IMR-90 (cell line): ENCODE measurements at regions not wholly inside any gene's neighbourhood (a gene's known extent, or its start where the extent isn't known, plus 50 kb on each side); places are given as distances from the start of the nearest gene placed in this dataset.

ENCODE experiments used
- ATAC-seq: fragments of 200-7000 bp; cut with Tn5 transposase; 2 replicates; pipeline ENCODE4 v1.9.1; 2020; ENCODE audit warnings: low read depth, mild to moderate bottlenecking, moderate library complexity
- BruUV-seq: library from RNA; stranded (reverse); fragments of 400-500 nt; replicated peaks from 2 replicates; lab custom pipeline; 2021; lab: Mats Ljungman, UMichigan
- CTCF ChIA-PET: fragments of 300-600 bp; formaldehyde crosslinking; extraction: SDS; loops from one replicate; lab custom pipeline; 2021; ENCODE audit warnings: antibody characterized with exemption; lab: Yijun Ruan, JAX
- POLR2A ChIA-PET: fragments of 300-600 bp; sonication (Branson Sonifier 250); formaldehyde crosslinking; loops from one replicate; lab custom pipeline; 2022; ENCODE audit warnings: antibody characterized with exemption; ENCODE audit not compliant: unreplicated experiment; lab: Charles Lee
- DNase-seq: peaks from one replicate; pipeline ENCODE4 v3.0.0; 2013
- H2AFZ ChIP-seq: replicated peaks from 2 replicates; pipeline ENCODE3; 2013; ENCODE audit warnings: low read length, mild to moderate bottlenecking; ENCODE audit not compliant: poor library complexity
- H2AK5ac ChIP-seq: 2 replicates; pipeline ENCODE4 v1.6.1; 2013; ENCODE audit warnings: low read depth, low read length, inconsistent platforms
- H2AK9ac ChIP-seq: replicated peaks from 2 replicates; pipeline ENCODE3; 2013; ENCODE audit warnings: mild to moderate bottlenecking, low read depth, low read length, moderate library complexity; ENCODE audit not compliant: poor library complexity
- H2BK120ac ChIP-seq: 2 replicates; pipeline ENCODE4 v1.6.1; 2013; ENCODE audit warnings: low read depth, low read length, inconsistent platforms
- H2BK15ac ChIP-seq: 3 replicates; pipeline ENCODE4 v1.6.1; 2013; ENCODE audit warnings: low read depth, low read length, inconsistent platforms
- H2BK20ac ChIP-seq: 2 replicates; pipeline ENCODE4 v1.6.1; 2013; ENCODE audit warnings: low read depth, mild to moderate bottlenecking, inconsistent platforms, low read length, moderate library complexity
- H2BK5ac ChIP-seq: 2 replicates; pipeline ENCODE4 v1.6.1; 2013; ENCODE audit warnings: mild to moderate bottlenecking, low read depth, low read length, inconsistent platforms; ENCODE audit not compliant: poor library complexity, severe bottlenecking
- H3K14ac ChIP-seq: replicated peaks from 2 replicates; pipeline ENCODE4 v1.6.1; 2013; ENCODE audit warnings: low read depth, low read length, inconsistent platforms
- H3K18ac ChIP-seq: 2 replicates; pipeline ENCODE4 v1.6.1; 2013; ENCODE audit warnings: low read depth, low read length, control low read depth
- H3K23ac ChIP-seq: 2 replicates; pipeline ENCODE4 v1.6.1; 2013; ENCODE audit warnings: low read depth, low read length, inconsistent platforms
- H3K27ac ChIP-seq: 2 replicates; pipeline ENCODE4 v1.5.1; 2013; ENCODE audit warnings: mild to moderate bottlenecking, control low read depth, low read length; ENCODE audit not compliant: insufficient read depth
- H3K27me3 ChIP-seq: 2 replicates; pipeline ENCODE4 v1.6.1; 2013; ENCODE audit warnings: low read length; ENCODE audit not compliant: control insufficient read depth, insufficient read depth
- H3K36me3 ChIP-seq: 2 replicates; pipeline ENCODE4 v1.6.1; 2013; ENCODE audit warnings: low read length, mixed read lengths; ENCODE audit not compliant: control insufficient read depth, insufficient read depth
- H3K4ac ChIP-seq: 2 replicates; pipeline ENCODE4 v1.6.1; 2013; ENCODE audit warnings: low read depth, low read length, inconsistent platforms
- H3K4me1 ChIP-seq: 2 replicates; pipeline ENCODE4 v1.6.1; 2013; ENCODE audit warnings: low read length, mixed read lengths; ENCODE audit not compliant: control insufficient read depth, insufficient read depth
- H3K4me2 ChIP-seq: 2 replicates; pipeline ENCODE4 v1.6.1; 2013; ENCODE audit warnings: low read depth, mild to moderate bottlenecking, control low read depth, low read length, moderate library complexity
- H3K4me3 ChIP-seq: 2 replicates; pipeline ENCODE4 v1.5.1; 2013; ENCODE audit warnings: low read depth, mild to moderate bottlenecking, control low read depth, low read length, moderate library complexity; ENCODE audit not compliant: insufficient read depth
- H3K56ac ChIP-seq: 2 replicates; pipeline ENCODE4 v1.6.1; 2013; ENCODE audit warnings: low read length, inconsistent platforms; ENCODE audit not compliant: insufficient read depth; ENCODE audit errors: extremely low read depth
- H3K79me1 ChIP-seq, 2 experiments: 2 replicates each; pipeline ENCODE4 v1.6.1; 2013; ENCODE audit warnings: low read length in 2 of 2, inconsistent platforms in 1 of 2, low read depth in 1 of 2
- H3K9ac ChIP-seq: 2 replicates; pipeline ENCODE4 v1.6.1; 2013; ENCODE audit warnings: low read depth, low read length, control low read depth
- H3K9me1 ChIP-seq: 2 replicates; pipeline ENCODE4 v1.6.1; 2013; ENCODE audit warnings: low read length, inconsistent platforms; ENCODE audit not compliant: insufficient read depth
- H3K9me3 ChIP-seq: 2 replicates; pipeline ENCODE4 v1.6.1; 2013; ENCODE audit warnings: low read length; ENCODE audit not compliant: control insufficient read depth, insufficient read depth
- H4K20me1 ChIP-seq: 2 replicates; pipeline ENCODE4 v1.6.1; 2013; ENCODE audit warnings: low read length, inconsistent platforms; ENCODE audit not compliant: insufficient read depth
- H4K5ac ChIP-seq: 2 replicates; pipeline ENCODE4 v1.6.1; 2013; ENCODE audit warnings: mild to moderate bottlenecking, low read depth, low read length, control low read depth
- H4K8ac ChIP-seq, 2 experiments: 2 replicates each; pipeline ENCODE4 v1.6.1; 2013; ENCODE audit warnings: low read depth in 2 of 2, low read length in 2 of 2, control low read depth in 1 of 2, inconsistent platforms in 1 of 2
- H4K91ac ChIP-seq: 2 replicates; pipeline ENCODE4 v1.6.1; 2013; ENCODE audit warnings: low read depth, low read length, inconsistent platforms; ENCODE audit not compliant: insufficient read depth
- BHLHE40 ChIP-seq: fragments of 150-350 bp; IDR thresholded peaks from 2 replicates; pipeline ENCODE4 v1.6.1; 2016; ENCODE audit warnings: mild to moderate bottlenecking, low read depth, low read length
- FOS ChIP-seq: fragments of 150-350 bp; IDR thresholded peaks from 2 replicates; pipeline ENCODE4 v1.6.1; 2016; ENCODE audit warnings: low read depth, low read length
- RAD21 ChIP-seq: IDR thresholded peaks from 2 replicates; pipeline ENCODE4 v1.6.1; 2012; ENCODE audit warnings: low read length, improper control_type of control experiment
- RCOR1 ChIP-seq: IDR thresholded peaks from 2 replicates; pipeline ENCODE4 v1.6.1; 2012; ENCODE audit warnings: mild to moderate bottlenecking, low read length, improper control_type of control experiment; ENCODE audit not compliant: insufficient replicate concordance
- SMC3 ChIP-seq: fragments of 150-350 bp; IDR thresholded peaks from 2 replicates; pipeline ENCODE4 v1.6.1; 2016; ENCODE audit warnings: low read depth, mild to moderate bottlenecking, antibody characterized with exemption, low read length, moderate library complexity
- WGBS, 2 experiments: methylation state at CpG; one replicate each; pipeline versions ENCODE4 v1.1.5 to v1.1.7; 2013; ENCODE audit warnings: missing lambda C conversion rate in 2 of 2; ENCODE audit not compliant: insufficient read length in 1 of 2; ENCODE audit errors: extremely low coverage in 2 of 2; 5-methylcytosine and 5-hydroxymethylcytosine counted together
- dilution Hi-C: fragments of 300-500 bp; cut with HindIII; formaldehyde crosslinking; loops from one replicate; pipeline ENCODE4 v1.14.3; 2018; ENCODE audit warnings: low sequenced_read_pairs; ENCODE audit not compliant: unreplicated experiment
- in situ Hi-C: fragments of 300-500 bp; cut with MboI; formaldehyde crosslinking; loops from 3 replicates; pipeline ENCODE4 v1.14.3; 2019; ENCODE audit warnings: low sequenced_read_pairs, inconsistent platforms, mixed read lengths
- intact Hi-C: fragments of 100-400 bp; cut with micrococcal nuclease; formaldehyde crosslinking; loops from 2 replicates; pipeline ENCODE4 v1.10.0; 2022
- TF ChIP-seq, protein P1 (sequence below): conservative IDR thresholded peaks from 2 replicates; pipeline ENCODE4 v1.5.1; 2012; ENCODE audit warnings: mild to moderate bottlenecking, low read depth, low read length, improper control_type of control experiment

DNA sequence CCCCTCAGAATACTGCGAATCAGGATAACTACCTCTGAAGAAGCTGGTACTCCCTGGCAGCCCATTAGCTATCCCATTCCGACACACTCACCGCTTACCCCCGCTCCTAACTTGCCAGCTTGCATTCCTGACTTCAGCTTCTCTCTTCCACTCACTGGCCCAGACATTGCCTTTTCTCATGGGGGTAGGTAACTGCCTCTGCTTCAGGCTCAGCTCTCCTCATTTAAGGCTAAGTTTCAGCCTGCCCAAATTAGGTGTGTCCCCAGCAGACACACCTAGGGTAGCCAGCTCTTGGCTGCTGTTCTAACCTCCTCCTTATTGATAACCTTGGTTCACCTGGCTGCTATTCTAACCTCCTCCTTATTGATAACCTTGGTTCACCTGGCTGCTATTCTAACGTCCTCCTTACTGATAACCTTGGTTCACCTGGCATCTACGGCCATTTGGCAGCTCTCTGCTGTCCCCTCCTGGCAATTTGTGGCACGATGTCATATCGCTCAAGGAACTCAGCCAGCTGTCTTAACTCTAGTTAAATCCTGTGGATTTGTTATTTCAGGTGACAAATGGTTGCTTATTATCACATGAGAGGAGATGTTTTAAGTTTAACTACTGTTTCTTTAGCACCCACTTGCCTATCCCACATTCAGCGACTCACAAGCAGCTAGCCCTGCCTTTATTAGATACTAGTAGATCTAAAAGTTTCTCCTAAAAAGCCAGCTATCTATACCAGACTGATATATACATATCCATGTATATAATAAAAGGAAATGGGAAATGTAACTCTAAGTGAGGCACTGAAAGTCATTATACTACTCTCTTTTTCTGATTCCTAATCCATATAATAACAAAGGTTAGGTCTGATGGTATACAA, 106.5 kb upstream of the ACP3 start:
- no peak overlapping the region for H4K8ac ChIP-seq
- no peak overlapping the region for H3K18ac ChIP-seq
- no peaks in the 10 kb centered on the region; the same call in 1 of the 2 replicates for H3K27me3 ChIP-seq
- H2BK15ac ChIP-seq: no peak overlapping the region
- H4K5ac ChIP-seq: no peak overlapping the region
- no peak overlapping the region for H3K27ac ChIP-seq
- ATAC-seq: no peak
- no TSS peak for BruUV-seq
- no peak overlapping the region for H2AK5ac ChIP-seq
- dilution Hi-C loops: no loop called here
- H3K4me2 ChIP-seq: no peak overlapping the region
- no peaks in the 10 kb centered on the region for H3K36me3 ChIP-seq
- no peak overlapping the region for H3K14ac ChIP-seq
- no peaks in the 10 kb centered on the region for H3K9me3 ChIP-seq
- intact Hi-C loops: no loop called here
- H3K79me1 ChIP-seq: no peaks in the 10 kb centered on the region
- H3K4me3 ChIP-seq: no peak overlapping the region
- H3K4ac ChIP-seq: no peak overlapping the region
- H2AFZ ChIP-seq: no peak overlapping the region
- CTCF ChIA-PET: interaction anchor here (0.7 to 1.1 kb wide), 3 partner anchors 8 to 172 kb away, joined by 3 to 6 read pairs (median 3); no protein-coding TSS in a partner anchor
- no peak overlapping the region for H2BK20ac ChIP-seq
- H3K56ac ChIP-seq: no peak overlapping the region
- DNase-seq: no peak
- H3K9ac ChIP-seq: no peak overlapping the region
- no peak overlapping the region for H3K23ac ChIP-seq
- POLR2A ChIA-PET: interaction anchor here (0.6 kb wide), 1 partner anchor 210 kb away, joined by 3 read pairs; no protein-coding TSS in a partner anchor
- 0 out of 2 replicates have a peak, but pooled peaks cover 2% of the 10 kb centered on the region for H3K9me1 ChIP-seq
- no peak overlapping the region for H2BK5ac ChIP-seq
- TF ChIP-seq RCOR1 (no peak), FOS (no peak), BHLHE40 (no peak), SMC3 (no peak), RAD21 (peak; percentile 39; the same call in 1 of the 2 replicates)
- TF ChIP-seq, protein P1, sequence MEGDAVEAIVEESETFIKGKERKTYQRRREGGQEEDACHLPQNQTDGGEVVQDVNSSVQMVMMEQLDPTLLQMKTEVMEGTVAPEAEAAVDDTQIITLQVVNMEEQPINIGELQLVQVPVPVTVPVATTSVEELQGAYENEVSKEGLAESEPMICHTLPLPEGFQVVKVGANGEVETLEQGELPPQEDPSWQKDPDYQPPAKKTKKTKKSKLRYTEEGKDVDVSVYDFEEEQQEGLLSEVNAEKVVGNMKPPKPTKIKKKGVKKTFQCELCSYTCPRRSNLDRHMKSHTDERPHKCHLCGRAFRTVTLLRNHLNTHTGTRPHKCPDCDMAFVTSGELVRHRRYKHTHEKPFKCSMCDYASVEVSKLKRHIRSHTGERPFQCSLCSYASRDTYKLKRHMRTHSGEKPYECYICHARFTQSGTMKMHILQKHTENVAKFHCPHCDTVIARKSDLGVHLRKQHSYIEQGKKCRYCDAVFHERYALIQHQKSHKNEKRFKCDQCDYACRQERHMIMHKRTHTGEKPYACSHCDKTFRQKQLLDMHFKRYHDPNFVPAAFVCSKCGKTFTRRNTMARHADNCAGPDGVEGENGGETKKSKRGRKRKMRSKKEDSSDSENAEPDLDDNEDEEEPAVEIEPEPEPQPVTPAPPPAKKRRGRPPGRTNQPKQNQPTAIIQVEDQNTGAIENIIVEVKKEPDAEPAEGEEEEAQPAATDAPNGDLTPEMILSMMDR: peak; percentile 26; the same call in 1 of the 2 replicates
- in situ Hi-C loops: no loop called here
- 0 out of 2 replicates have a peak, but pooled peaks cover 2% of the 10 kb centered on the region for H3K4me1 ChIP-seq
- no peaks in the 10 kb centered on the region; the same call in 1 of the 2 replicates for H4K20me1 ChIP-seq
- H4K91ac ChIP-seq: no peak overlapping the region
- H2AK9ac ChIP-seq: no peak overlapping the region
- 45% methylated on average over 4 of the region's 9 CpGs; no CpG with 5 or more reads in 1 of the 2 experiments for WGBS, 2 experiments
- no peak overlapping the region for H2BK120ac ChIP-seq
